ENCODE measurements at regions not wholly inside any gene's neighbourhood (a gene's known extent, or its start where the extent isn't known, plus 50 kb on each side); places are given as distances from the start of the nearest gene placed in this dataset.

DNA sequence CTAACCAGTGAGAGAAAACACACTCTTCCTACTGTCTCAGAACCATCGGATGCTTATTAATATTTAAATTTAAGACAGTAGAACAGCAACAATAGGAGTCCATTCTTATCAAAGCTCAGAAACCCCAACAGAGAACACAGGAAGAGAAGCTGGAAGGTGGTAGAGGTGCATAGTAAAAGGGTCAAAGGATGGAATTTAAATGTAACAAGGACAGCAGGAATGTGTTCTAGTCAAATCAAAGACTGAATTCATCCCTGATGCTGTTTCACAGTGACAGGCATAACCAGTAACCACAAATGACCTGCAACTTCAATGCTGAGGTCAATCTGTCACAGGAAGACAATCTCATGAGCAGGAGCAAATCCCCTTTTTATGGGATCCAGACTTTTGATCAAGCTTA lies 1259.7 kb downstream of the XPNPEP1 start:
- H3K4me1 ChIP-seq (ENCODE audit: insufficient read depth) = peaks cover 30% of the 10 kb centered on the region
- H2AFZ ChIP-seq = no peak overlapping the region

DNA sequence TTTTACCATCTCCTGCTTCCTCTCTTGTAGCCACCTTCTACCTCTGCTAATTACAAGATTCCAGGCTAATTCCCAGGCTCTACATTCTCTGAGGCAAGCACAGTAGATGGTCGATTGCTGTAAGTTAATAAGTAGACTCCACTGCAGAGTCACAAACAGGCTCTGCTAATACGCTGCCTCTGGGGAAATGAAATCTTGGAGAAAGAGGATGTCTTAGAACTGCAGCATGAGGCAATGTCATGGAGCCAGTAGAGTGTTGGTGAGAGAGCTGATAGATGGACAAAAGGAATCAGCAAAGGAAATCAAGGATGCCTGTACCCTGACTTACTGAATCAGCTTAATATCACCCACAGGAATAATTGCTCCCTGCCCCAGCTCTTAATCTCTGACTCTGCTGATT lies 1260.3 kb downstream of the XPNPEP1 start:
- Histone ChIP-seq H3K79me2 (replicated peaks; ENCODE audit: insufficient read depth) (no peaks in the 10 kb centered on the region), H3F3A (replicated peaks; ENCODE audit: low read depth) (no peaks in the 10 kb centered on the region), H3K27ac (ENCODE audit: low read depth) (0 out of 2 replicates have a peak overlapping the region, but pooled peaks have one; percentile 24), H3K27me3 (ENCODE audit: insufficient read depth) (no peaks in the 10 kb centered on the region), H4K20me1 (replicated peaks; ENCODE audit: insufficient read depth) (no peaks in the 10 kb centered on the region), H3K4me2 (peak overlapping the region; percentile 44; the same call in 1 of the 2 replicates), H3K4me3 (no peak overlapping the region), H3K36me3 (ENCODE audit: insufficient read depth) (no peaks in the 10 kb centered on the region), H3K4me1 (ENCODE audit: insufficient read depth) (peaks cover 30% of the 10 kb centered on the region), H3K9me2 (ENCODE audit: insufficient read depth) (no peaks in the 10 kb centered on the region), H2AFZ (0 out of 2 replicates have a peak overlapping the region, but pooled peaks have one; percentile 30)
- H3K9me3 Mint-ChIP-seq = no peaks in the 10 kb centered on the region
- peaks cover 28% of the 10 kb centered on the region for H3K4me1 Mint-ChIP-seq
- H3K4me3 Mint-ChIP-seq = no peak overlapping the region
- ATAC-seq (no peak; the same call in 1 of the 3 replicates), DNase-seq (ENCODE audit: low spot score) (no peak)
- H3K27ac Mint-ChIP-seq = no peak overlapping the region
- no peaks in the 10 kb centered on the region for H3K36me3 Mint-ChIP-seq (ENCODE audit: low read depth)
- no peaks in the 10 kb centered on the region for H3K27me3 Mint-ChIP-seq (ENCODE audit: insufficient read depth, low read depth, poor library complexity)
- TF ChIP-seq EZH2 (IDR thresholded peaks at IDR 0.05; ENCODE audit: low read depth, unreplicated experiment) (no peak), POLR2AphosphoS5 (IDR thresholded peaks at IDR 0.05; ENCODE audit: low read depth) (no peak), JUNB (IDR thresholded peaks at IDR 0.05; ENCODE audit: unreplicated experiment) (no peak), STAT1 (IDR thresholded peaks at IDR 0.05; ENCODE audit: unreplicated experiment) (no peak), EZH2phosphoT487 (IDR thresholded peaks at IDR 0.05; ENCODE audit: unreplicated experiment) (no peak), CREB1 (CRISPR knock-in tag; IDR thresholded peaks at IDR 0.05; ENCODE audit: low read depth) (no peak), NANOG (IDR thresholded peaks at IDR 0.05; ENCODE audit: borderline replicate concordance) (no peak), ZNF331 (CRISPR knock-in tag; IDR thresholded peaks at IDR 0.05; ENCODE audit: low read depth) (no peak), ZNF114 (CRISPR knock-in tag; IDR thresholded peaks at IDR 0.05) (no peak)
- TF ChIP-seq, protein P1, sequence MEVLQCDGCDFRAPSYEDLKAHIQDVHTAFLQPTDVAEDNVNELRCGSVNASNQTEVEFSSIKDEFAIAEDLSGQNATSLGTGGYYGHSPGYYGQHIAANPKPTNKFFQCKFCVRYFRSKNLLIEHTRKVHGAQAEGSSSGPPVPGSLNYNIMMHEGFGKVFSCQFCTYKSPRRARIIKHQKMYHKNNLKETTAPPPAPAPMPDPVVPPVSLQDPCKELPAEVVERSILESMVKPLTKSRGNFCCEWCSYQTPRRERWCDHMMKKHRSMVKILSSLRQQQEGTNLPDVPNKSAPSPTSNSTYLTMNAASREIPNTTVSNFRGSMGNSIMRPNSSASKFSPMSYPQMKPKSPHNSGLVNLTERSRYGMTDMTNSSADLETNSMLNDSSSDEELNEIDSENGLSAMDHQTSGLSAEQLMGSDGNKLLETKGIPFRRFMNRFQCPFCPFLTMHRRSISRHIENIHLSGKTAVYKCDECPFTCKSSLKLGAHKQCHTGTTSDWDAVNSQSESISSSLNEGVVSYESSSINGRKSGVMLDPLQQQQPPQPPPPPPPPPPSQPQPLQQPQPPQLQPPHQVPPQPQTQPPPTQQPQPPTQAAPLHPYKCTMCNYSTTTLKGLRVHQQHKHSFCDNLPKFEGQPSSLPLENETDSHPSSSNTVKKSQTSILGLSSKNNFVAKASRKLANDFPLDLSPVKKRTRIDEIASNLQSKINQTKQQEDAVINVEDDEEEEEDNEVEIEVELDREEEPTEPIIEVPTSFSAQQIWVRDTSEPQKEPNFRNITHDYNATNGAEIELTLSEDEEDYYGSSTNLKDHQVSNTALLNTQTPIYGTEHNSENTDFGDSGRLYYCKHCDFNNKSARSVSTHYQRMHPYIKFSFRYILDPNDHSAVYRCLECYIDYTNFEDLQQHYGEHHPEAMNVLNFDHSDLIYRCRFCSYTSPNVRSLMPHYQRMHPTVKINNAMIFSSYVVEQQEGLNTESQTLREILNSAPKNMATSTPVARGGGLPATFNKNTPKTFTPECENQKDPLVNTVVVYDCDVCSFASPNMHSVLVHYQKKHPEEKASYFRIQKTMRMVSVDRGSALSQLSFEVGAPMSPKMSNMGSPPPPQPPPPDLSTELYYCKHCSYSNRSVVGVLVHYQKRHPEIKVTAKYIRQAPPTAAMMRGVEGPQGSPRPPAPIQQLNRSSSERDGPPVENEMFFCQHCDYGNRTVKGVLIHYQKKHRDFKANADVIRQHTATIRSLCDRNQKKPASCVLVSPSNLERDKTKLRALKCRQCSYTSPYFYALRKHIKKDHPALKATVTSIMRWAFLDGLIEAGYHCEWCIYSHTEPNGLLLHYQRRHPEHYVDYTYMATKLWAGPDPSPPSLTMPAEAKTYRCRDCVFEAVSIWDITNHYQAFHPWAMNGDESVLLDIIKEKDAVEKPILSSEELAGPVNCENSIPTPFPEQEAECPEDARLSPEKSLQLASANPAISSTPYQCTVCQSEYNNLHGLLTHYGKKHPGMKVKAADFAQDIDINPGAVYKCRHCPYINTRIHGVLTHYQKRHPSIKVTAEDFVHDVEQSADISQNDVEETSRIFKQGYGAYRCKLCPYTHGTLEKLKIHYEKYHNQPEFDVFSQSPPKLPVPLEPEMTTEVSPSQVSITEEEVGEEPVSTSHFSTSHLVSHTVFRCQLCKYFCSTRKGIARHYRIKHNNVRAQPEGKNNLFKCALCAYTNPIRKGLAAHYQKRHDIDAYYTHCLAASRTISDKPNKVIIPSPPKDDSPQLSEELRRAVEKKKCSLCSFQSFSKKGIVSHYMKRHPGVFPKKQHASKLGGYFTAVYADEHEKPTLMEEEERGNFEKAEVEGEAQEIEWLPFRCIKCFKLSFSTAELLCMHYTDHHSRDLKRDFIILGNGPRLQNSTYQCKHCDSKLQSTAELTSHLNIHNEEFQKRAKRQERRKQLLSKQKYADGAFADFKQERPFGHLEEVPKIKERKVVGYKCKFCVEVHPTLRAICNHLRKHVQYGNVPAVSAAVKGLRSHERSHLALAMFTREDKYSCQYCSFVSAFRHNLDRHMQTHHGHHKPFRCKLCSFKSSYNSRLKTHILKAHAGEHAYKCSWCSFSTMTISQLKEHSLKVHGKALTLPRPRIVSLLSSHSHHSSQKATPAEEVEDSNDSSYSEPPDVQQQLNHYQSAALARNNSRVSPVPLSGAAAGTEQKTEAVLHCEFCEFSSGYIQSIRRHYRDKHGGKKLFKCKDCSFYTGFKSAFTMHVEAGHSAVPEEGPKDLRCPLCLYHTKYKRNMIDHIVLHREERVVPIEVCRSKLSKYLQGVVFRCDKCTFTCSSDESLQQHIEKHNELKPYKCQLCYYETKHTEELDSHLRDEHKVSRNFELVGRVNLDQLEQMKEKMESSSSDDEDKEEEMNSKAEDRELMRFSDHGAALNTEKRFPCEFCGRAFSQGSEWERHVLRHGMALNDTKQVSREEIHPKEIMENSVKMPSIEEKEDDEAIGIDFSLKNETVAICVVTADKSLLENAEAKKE (CRISPR knock-in tag; IDR thresholded peaks at IDR 0.05) = no peak
- TF ChIP-seq, protein P2, sequence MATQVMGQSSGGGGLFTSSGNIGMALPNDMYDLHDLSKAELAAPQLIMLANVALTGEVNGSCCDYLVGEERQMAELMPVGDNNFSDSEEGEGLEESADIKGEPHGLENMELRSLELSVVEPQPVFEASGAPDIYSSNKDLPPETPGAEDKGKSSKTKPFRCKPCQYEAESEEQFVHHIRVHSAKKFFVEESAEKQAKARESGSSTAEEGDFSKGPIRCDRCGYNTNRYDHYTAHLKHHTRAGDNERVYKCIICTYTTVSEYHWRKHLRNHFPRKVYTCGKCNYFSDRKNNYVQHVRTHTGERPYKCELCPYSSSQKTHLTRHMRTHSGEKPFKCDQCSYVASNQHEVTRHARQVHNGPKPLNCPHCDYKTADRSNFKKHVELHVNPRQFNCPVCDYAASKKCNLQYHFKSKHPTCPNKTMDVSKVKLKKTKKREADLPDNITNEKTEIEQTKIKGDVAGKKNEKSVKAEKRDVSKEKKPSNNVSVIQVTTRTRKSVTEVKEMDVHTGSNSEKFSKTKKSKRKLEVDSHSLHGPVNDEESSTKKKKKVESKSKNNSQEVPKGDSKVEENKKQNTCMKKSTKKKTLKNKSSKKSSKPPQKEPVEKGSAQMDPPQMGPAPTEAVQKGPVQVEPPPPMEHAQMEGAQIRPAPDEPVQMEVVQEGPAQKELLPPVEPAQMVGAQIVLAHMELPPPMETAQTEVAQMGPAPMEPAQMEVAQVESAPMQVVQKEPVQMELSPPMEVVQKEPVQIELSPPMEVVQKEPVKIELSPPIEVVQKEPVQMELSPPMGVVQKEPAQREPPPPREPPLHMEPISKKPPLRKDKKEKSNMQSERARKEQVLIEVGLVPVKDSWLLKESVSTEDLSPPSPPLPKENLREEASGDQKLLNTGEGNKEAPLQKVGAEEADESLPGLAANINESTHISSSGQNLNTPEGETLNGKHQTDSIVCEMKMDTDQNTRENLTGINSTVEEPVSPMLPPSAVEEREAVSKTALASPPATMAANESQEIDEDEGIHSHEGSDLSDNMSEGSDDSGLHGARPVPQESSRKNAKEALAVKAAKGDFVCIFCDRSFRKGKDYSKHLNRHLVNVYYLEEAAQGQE (IDR thresholded peaks at IDR 0.05; ENCODE audit: unreplicated experiment) = no peak
- TF ChIP-seq, protein P3, sequence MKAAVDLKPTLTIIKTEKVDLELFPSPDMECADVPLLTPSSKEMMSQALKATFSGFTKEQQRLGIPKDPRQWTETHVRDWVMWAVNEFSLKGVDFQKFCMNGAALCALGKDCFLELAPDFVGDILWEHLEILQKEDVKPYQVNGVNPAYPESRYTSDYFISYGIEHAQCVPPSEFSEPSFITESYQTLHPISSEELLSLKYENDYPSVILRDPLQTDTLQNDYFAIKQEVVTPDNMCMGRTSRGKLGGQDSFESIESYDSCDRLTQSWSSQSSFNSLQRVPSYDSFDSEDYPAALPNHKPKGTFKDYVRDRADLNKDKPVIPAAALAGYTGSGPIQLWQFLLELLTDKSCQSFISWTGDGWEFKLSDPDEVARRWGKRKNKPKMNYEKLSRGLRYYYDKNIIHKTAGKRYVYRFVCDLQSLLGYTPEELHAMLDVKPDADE (IDR thresholded peaks at IDR 0.05) = no peak

More for the DNA sequence above, 1259.7 kb downstream of the XPNPEP1 start:
- peaks cover 28% of the 10 kb centered on the region for H3K4me1 Mint-ChIP-seq
- peak; percentile 50; the same call in 2 of the 3 replicates for ATAC-seq
- Histone ChIP-seq H4K20me1 (replicated peaks; ENCODE audit: insufficient read depth) (no peaks in the 10 kb centered on the region), H3K9me2 (ENCODE audit: insufficient read depth) (no peaks in the 10 kb centered on the region), H3K4me2 (peak overlapping the region; percentile 44), H3F3A (replicated peaks; ENCODE audit: low read depth) (no peaks in the 10 kb centered on the region), H3K79me2 (replicated peaks; ENCODE audit: insufficient read depth) (no peaks in the 10 kb centered on the region), H3K4me3 (no peak overlapping the region), H3K27me3 (ENCODE audit: insufficient read depth) (no peaks in the 10 kb centered on the region), H3K36me3 (ENCODE audit: insufficient read depth) (no peaks in the 10 kb centered on the region), H3K27ac (ENCODE audit: low read depth) (0 out of 2 replicates have a peak overlapping the region, but pooled peaks have one; percentile 11)
- H3K9me3 Mint-ChIP-seq = no peaks in the 10 kb centered on the region
- H3K36me3 Mint-ChIP-seq (ENCODE audit: low read depth) = no peaks in the 10 kb centered on the region
- no peak overlapping the region for H3K4me3 Mint-ChIP-seq
- TF ChIP-seq POLR2AphosphoS5 (IDR thresholded peaks at IDR 0.05; ENCODE audit: low read depth) (no peak), CREB1 (CRISPR knock-in tag; IDR thresholded peaks at IDR 0.05; ENCODE audit: low read depth) (no peak), ZNF114 (CRISPR knock-in tag; IDR thresholded peaks at IDR 0.05) (no peak)
- H3K27me3 Mint-ChIP-seq (ENCODE audit: insufficient read depth, low read depth, poor library complexity) = no peaks in the 10 kb centered on the region
- DNase-seq (ENCODE audit: low spot score) = peak; percentile 11
- H3K27ac Mint-ChIP-seq = no peak overlapping the region

All from GM23338 (cell line).